ENCODE measurements at regions not wholly inside any gene's neighbourhood (a gene's known extent, or its start where the extent isn't known, plus 50 kb on each side); places are given as distances from the start of the nearest gene placed in this dataset.
"Not testable (repeated sequence)": the region's sequence is repeated elsewhere in the genome, so short reads cannot be mapped to it uniquely, and the experiment has no call there.

GRCh38 chr16:72590151-72590937 lies 418.4 kb upstream of the PMFBP1 start:
- BruUV-seq (replicated peaks) = no TSS peak
- intact Hi-C loops (cut with micrococcal nuclease; ENCODE audit: unreplicated experiment) = no loop called here
- H3K4me3 Mint-ChIP-seq (ENCODE audit: low read depth, unreplicated experiment) = no peak overlapping the region
- CTCF ChIA-PET = interaction anchor here (0.7 kb wide), 1 partner anchor 259 kb away, joined by 4 read pairs; no protein-coding TSS in a partner anchor
- H3K36me3 Mint-ChIP-seq (ENCODE audit: insufficient read depth, unreplicated experiment) = no peaks in the 10 kb centered on the region
- no peaks in the 10 kb centered on the region for H3K27me3 Mint-ChIP-seq (ENCODE audit: unreplicated experiment)
- no peak for DNase-seq
- no peaks in the 10 kb centered on the region for H3K9me3 Mint-ChIP-seq (ENCODE audit: low read depth, unreplicated experiment)
- TF ChIP-seq, protein P1, sequence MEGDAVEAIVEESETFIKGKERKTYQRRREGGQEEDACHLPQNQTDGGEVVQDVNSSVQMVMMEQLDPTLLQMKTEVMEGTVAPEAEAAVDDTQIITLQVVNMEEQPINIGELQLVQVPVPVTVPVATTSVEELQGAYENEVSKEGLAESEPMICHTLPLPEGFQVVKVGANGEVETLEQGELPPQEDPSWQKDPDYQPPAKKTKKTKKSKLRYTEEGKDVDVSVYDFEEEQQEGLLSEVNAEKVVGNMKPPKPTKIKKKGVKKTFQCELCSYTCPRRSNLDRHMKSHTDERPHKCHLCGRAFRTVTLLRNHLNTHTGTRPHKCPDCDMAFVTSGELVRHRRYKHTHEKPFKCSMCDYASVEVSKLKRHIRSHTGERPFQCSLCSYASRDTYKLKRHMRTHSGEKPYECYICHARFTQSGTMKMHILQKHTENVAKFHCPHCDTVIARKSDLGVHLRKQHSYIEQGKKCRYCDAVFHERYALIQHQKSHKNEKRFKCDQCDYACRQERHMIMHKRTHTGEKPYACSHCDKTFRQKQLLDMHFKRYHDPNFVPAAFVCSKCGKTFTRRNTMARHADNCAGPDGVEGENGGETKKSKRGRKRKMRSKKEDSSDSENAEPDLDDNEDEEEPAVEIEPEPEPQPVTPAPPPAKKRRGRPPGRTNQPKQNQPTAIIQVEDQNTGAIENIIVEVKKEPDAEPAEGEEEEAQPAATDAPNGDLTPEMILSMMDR (IDR thresholded peaks at IDR 0.05; ENCODE audit: unreplicated experiment) = no peak
- H3K27ac Mint-ChIP-seq (ENCODE audit: unreplicated experiment) = no peak overlapping the region
- no peaks in the 10 kb centered on the region for H3K4me1 Mint-ChIP-seq (ENCODE audit: low read depth, unreplicated experiment)

DNA sequence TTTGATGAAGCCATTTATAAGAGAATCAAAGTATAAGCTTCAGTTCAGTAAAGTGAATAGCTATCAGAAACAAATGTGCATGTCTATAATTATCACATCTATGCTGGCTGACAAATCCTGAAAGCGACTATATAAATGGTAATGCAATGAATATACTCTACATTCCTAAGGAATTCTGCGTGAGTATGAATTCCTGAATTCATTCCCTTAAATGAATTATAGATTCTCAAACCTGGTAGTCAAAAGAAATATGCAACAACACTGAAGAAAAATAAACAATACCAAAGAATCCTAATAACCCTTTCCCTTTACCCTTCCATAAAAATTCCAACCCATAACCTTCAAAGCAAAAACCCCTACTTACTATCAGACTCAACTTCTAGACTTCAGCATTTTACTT lies 416.6 kb upstream of the PMFBP1 start:
- no peak overlapping the region for H3K27ac Mint-ChIP-seq (ENCODE audit: unreplicated experiment)
- H3K4me1 Mint-ChIP-seq (ENCODE audit: low read depth, unreplicated experiment) = no peaks in the 10 kb centered on the region
- H3K36me3 Mint-ChIP-seq (ENCODE audit: insufficient read depth, unreplicated experiment) = no peaks in the 10 kb centered on the region
- no peaks in the 10 kb centered on the region for H3K9me3 Mint-ChIP-seq (ENCODE audit: low read depth, unreplicated experiment)
- no peaks in the 10 kb centered on the region for H3K27me3 Mint-ChIP-seq (ENCODE audit: unreplicated experiment)
- BruUV-seq (replicated peaks) = no TSS peak
- CTCF ChIA-PET = no interaction called here
- no peak for DNase-seq
- TF ChIP-seq, protein P1 (IDR thresholded peaks at IDR 0.05; ENCODE audit: unreplicated experiment) = no peak
- no peak overlapping the region for H3K4me3 Mint-ChIP-seq (ENCODE audit: low read depth, unreplicated experiment)
- intact Hi-C loops (cut with micrococcal nuclease; ENCODE audit: unreplicated experiment) = no loop called here

- H3K9me3 Mint-ChIP-seq (ENCODE audit: low read depth, unreplicated experiment); DNase-seq; H3K4me3 Mint-ChIP-seq (ENCODE audit: low read depth, unreplicated experiment); H3K4me1 Mint-ChIP-seq (ENCODE audit: low read depth, unreplicated experiment); H3K27me3 Mint-ChIP-seq (ENCODE audit: unreplicated experiment); CTCF ChIA-PET; BruUV-seq (replicated peaks); H3K36me3 Mint-ChIP-seq (ENCODE audit: insufficient read depth, unreplicated experiment); intact Hi-C loops (cut with micrococcal nuclease; ENCODE audit: unreplicated experiment); H3K27ac Mint-ChIP-seq (ENCODE audit: unreplicated experiment): not testable (repeated sequence)
Measured at GRCh38 chr16:72578061-72578460, 406.1 kb upstream of the PMFBP1 start.

DNA sequence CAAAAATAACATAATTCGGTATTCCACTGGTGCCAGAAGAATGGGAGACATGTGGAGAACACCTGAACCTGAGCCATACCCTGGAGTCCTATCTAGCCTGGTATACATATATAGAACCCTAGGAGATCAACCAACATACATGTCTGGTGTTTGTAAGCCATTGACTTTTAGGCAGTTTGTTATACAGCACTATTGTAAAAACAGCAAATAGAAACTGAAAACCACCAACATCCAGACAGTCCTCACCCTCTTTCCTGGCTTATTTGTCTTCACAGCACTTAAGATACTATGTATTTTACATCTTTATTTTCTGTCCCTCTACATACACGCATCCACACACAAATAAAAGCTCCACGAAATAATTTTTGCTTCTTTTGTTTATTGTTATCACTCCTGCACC lies 404.2 kb upstream of the PMFBP1 start:
- Mint-ChIP-seq H3K4me3 (ENCODE audit: low read depth, unreplicated experiment) (no peak overlapping the region), H3K4me1 (ENCODE audit: low read depth, unreplicated experiment) (no peaks in the 10 kb centered on the region), H3K27me3 (ENCODE audit: unreplicated experiment) (no peaks in the 10 kb centered on the region), H3K36me3 (ENCODE audit: insufficient read depth, unreplicated experiment) (no peaks in the 10 kb centered on the region), H3K27ac (ENCODE audit: unreplicated experiment) (no peak overlapping the region), H3K9me3 (ENCODE audit: low read depth, unreplicated experiment) (peaks cover 2% of the 10 kb centered on the region)
- no peak for DNase-seq
- no TSS peak for BruUV-seq (replicated peaks)
- intact Hi-C loops (cut with micrococcal nuclease; ENCODE audit: unreplicated experiment) = no loop called here
- TF ChIP-seq, protein P1 (IDR thresholded peaks at IDR 0.05; ENCODE audit: unreplicated experiment) = no peak
- CTCF ChIA-PET = interaction anchor here (0.6 kb wide), 1 partner anchor 572 kb away, joined by 5 read pairs; no protein-coding TSS in a partner anchor

DNA sequence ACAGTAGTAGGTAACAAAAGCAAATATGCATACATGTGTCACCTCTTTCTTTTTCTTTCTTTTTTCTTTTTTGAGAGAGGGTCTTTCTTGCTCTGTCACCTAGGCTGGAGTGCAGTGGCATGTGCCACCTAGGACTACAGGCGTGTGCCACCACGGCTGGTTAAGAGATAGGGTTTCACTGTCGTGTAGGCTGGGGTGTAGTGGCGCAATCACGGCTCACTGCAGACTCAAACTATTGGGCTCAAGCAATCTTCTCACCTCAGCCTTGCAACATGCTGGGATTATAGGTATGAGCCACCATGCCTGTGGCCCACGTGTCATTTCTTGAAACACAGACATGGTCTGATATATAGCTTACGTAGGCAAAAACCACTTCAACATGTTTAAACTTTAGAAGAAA lies 397.7 kb upstream of the PMFBP1 start:
- Mint-ChIP-seq H3K27ac (ENCODE audit: unreplicated experiment) (no peak overlapping the region), H3K4me3 (ENCODE audit: low read depth, unreplicated experiment) (no peak overlapping the region), H3K9me3 (ENCODE audit: low read depth, unreplicated experiment) (peaks cover 2% of the 10 kb centered on the region), H3K27me3 (ENCODE audit: unreplicated experiment) (no peaks in the 10 kb centered on the region), H3K36me3 (ENCODE audit: insufficient read depth, unreplicated experiment) (no peaks in the 10 kb centered on the region), H3K4me1 (ENCODE audit: low read depth, unreplicated experiment) (no peaks in the 10 kb centered on the region)
- TF ChIP-seq, protein P1 (IDR thresholded peaks at IDR 0.05; ENCODE audit: unreplicated experiment) = no peak
- no TSS peak for BruUV-seq (replicated peaks)
- intact Hi-C loops (cut with micrococcal nuclease; ENCODE audit: unreplicated experiment) = no loop called here
- DNase-seq = no peak
- CTCF ChIA-PET = no interaction called here
